SJCRH30 (cell line): ENCODE measurements at regions not wholly inside any gene's neighbourhood (a gene's known extent, or its start where the extent isn't known, plus 50 kb on each side); places are given as distances from the start of the nearest gene placed in this dataset.

ENCODE experiments used
- DNase-seq, 2 experiments: peaks; one replicate each; pipeline ENCODE4 v3.0.0-alpha.2; 2015 to 2020
- H3K27ac ChIP-seq: fragments of 250-450 bp; sonication (Bioruptor Pico); 2 replicates; pipeline ENCODE4 v1.5.1; 2020; ENCODE audit warnings: mild to moderate bottlenecking, moderate library complexity
- H3K27me3 ChIP-seq: fragments of 250-450 bp; sonication (Bioruptor Pico); 2 replicates; pipeline ENCODE4 v1.5.1; 2020; ENCODE audit warnings: mild to moderate bottlenecking, moderate library complexity
- H3K36me3 ChIP-seq: fragments of 250-450 bp; sonication (Bioruptor Pico); 2 replicates; pipeline ENCODE4 v1.5.1; 2020; ENCODE audit warnings: mild to moderate bottlenecking, moderate library complexity
- H3K4me1 ChIP-seq: fragments of 250-450 bp; sonication (Bioruptor Pico); 2 replicates; pipeline ENCODE4 v1.5.1; 2020; ENCODE audit warnings: mild to moderate bottlenecking, moderate library complexity
- H3K4me3 ChIP-seq: fragments of 250-450 bp; sonication (Bioruptor Pico); 2 replicates; pipeline ENCODE4 v1.5.1; 2020; ENCODE audit warnings: mild to moderate bottlenecking, moderate library complexity
- H3K9me3 ChIP-seq: fragments of 250-450 bp; sonication (Bioruptor Pico); replicated peaks from 2 replicates; pipeline ENCODE4 v1.5.1; 2020; ENCODE audit warnings: mild to moderate bottlenecking, moderate library complexity

DNA sequence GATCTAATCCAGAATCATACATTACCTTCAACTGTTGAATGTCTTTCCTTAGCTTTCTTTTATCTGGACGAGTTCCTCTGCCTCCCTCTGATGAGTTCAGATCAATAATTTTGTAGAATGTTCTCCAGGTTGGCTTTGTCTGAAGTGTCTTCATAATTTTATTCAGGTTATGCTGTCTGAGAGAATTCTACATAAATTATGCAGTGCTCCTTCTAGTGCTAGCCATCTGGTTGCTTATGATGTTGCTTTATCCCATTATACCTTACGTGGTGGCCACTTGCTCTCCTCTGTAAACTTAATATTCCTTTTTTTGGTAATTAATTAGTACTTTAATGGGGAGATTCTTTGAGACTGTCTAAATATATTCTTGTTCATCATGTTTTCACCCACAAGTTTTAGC is 67.7 kb upstream of the PTCHD4 start:
- no peaks in the 10 kb centered on the region for H3K27me3 ChIP-seq
- H3K4me1 ChIP-seq, result no peaks in the 10 kb centered on the region
- H3K9me3 ChIP-seq, result no peaks in the 10 kb centered on the region
- H3K27ac ChIP-seq, result no peak overlapping the region
- no peak for DNase-seq
- no peaks in the 10 kb centered on the region for H3K36me3 ChIP-seq
- no peak overlapping the region for H3K4me3 ChIP-seq

- Histone ChIP-seq H3K9me3 (no peaks in the 10 kb centered on the region), H3K4me1 (no peaks in the 10 kb centered on the region), H3K27ac (no peak overlapping the region), H3K27me3 (no peaks in the 10 kb centered on the region), H3K4me3 (no peak overlapping the region), H3K36me3 (no peaks in the 10 kb centered on the region)
- DNase-seq, result no peak
These were observed 66.8 kb upstream of the PTCHD4 start for GRCh38 chr6:48177786-48178185.

DNA sequence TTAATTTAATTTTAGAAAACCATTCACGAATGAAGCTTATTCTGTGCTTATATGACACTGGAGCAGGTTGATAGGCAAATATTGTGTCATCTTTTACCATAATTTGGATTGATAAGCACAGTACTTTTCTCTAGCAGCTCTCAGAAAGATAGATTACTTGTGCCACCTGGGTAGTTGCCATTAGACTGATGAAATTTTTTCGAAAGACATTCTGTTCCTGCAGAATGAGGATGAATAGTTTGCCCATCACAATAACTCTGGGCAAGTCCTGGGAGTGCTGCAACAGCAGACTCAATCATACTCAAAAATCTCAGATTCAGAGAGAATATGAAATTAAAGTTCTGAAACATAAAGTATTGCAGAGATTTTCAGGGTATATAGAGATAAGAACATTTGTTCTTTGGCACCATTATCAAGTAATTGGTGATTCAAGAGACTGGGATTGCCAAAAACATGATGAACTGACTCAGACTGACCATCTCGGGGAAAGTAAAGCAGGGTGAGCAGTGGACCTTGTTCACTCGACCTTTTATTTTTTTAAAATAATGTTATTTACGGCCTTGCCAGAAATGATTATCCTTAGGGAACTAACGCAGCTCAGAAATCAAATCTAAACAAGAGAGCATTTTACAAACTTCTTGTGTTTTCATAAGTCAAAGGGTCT is 65.8 kb upstream of the PTCHD4 start:
- Histone ChIP-seq H3K4me1 (no peaks in the 10 kb centered on the region), H3K4me3 (no peak overlapping the region), H3K36me3 (no peaks in the 10 kb centered on the region), H3K27ac (no peak overlapping the region), H3K9me3 (no peaks in the 10 kb centered on the region), H3K27me3 (no peaks in the 10 kb centered on the region)
- DNase-seq, result no peak

DNA sequence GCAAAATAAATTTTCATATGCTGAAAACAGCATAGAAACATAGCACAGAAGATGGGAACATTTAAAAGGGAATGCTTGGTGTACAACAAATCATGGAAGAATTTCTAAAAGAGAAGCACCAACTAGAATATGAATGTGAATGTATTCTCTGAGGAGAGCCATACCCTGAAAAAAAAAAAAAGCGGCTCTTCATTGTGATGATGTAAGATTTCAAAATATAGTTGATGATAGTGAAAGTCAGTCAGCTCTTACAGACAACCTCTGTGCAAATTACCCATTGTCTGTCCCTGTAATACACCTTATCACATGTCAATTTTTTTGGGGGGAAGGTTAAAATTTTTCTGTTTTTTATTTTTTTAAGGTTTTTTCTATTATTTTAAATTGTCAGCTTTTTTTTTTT is 58.6 kb upstream of the PTCHD4 start:
- no peak overlapping the region for H3K4me3 ChIP-seq
- no peaks in the 10 kb centered on the region for H3K36me3 ChIP-seq

More for the DNA sequence above, 58.6 kb upstream of the PTCHD4 start:
- H3K4me1 ChIP-seq, result no peaks in the 10 kb centered on the region
- H3K27ac ChIP-seq, result no peak overlapping the region
- no peaks in the 10 kb centered on the region for H3K27me3 ChIP-seq
- no peak for DNase-seq
- H3K9me3 ChIP-seq, result no peaks in the 10 kb centered on the region
